ENCODE measurements at regions not wholly inside any gene's neighbourhood (a gene's known extent, or its start where the extent isn't known, plus 50 kb on each side); places are given as distances from the start of the nearest gene placed in this dataset.

- Histone ChIP-seq H3K4me3 (ENCODE audit: low read length, poor library complexity, severe bottlenecking) (no peak overlapping the region), H3K9ac (ENCODE audit: low read depth, low read length, poor library complexity, severe bottlenecking) (no peak overlapping the region), H3K9me2 (replicated peaks; ENCODE audit: low read depth, low read length) (no peaks in the 10 kb centered on the region), H3K4me2 (ENCODE audit: low read depth, low read length, poor library complexity, severe bottlenecking) (no peak overlapping the region), H3K4me1 (ENCODE audit: insufficient read depth, low read length, poor library complexity, severe bottlenecking) (peaks cover 16% of the 10 kb centered on the region), H3K9me3 (ENCODE audit: insufficient read depth, low read depth, low read length) (no peaks in the 10 kb centered on the region), H3K27me3 (ENCODE audit: insufficient read depth, low read length, poor library complexity, severe bottlenecking) (no peaks in the 10 kb centered on the region), H3K36me3 (ENCODE audit: insufficient read depth, low read length) (no peaks in the 10 kb centered on the region), H4K20me1 (ENCODE audit: insufficient read depth, low read length, poor library complexity, severe bottlenecking) (no peaks in the 10 kb centered on the region), H3K79me2 (ENCODE audit: insufficient read depth, low read length) (no peaks in the 10 kb centered on the region), H2AFZ (ENCODE audit: low read length) (no peak overlapping the region), H3F3A (ENCODE audit: low read depth) (no peaks in the 10 kb centered on the region)
- no peak for TF ChIP-seq EZH2phosphoT487 (IDR thresholded peaks at IDR 0.05; ENCODE audit: borderline replicate concordance)
- no peak for TF ChIP-seq CTCF (conservative IDR thresholded peaks at IDR 0.05; ENCODE audit: low read length)
These were observed 336.6 kb upstream of the MEOX2 start for GRCh38 chr7:16023046-16023445.

GRCh38 chr7:16021851-16022250 is 335.4 kb upstream of the MEOX2 start:
- Histone ChIP-seq H3K9ac (ENCODE audit: low read depth, low read length, poor library complexity, severe bottlenecking) (no peak overlapping the region), H2AFZ (ENCODE audit: low read length) (no peak overlapping the region), H3K36me3 (ENCODE audit: insufficient read depth, low read length) (no peaks in the 10 kb centered on the region), H3K4me3 (ENCODE audit: low read length, poor library complexity, severe bottlenecking) (no peak overlapping the region), H3K9me2 (replicated peaks; ENCODE audit: low read depth, low read length) (no peaks in the 10 kb centered on the region), H3K79me2 (ENCODE audit: insufficient read depth, low read length) (no peaks in the 10 kb centered on the region), H3F3A (ENCODE audit: low read depth) (no peaks in the 10 kb centered on the region), H3K9me3 (ENCODE audit: insufficient read depth, low read depth, low read length) (no peaks in the 10 kb centered on the region), H4K20me1 (ENCODE audit: insufficient read depth, low read length, poor library complexity, severe bottlenecking) (no peaks in the 10 kb centered on the region), H3K4me1 (ENCODE audit: insufficient read depth, low read length, poor library complexity, severe bottlenecking) (peaks cover 11% of the 10 kb centered on the region), H3K27me3 (ENCODE audit: insufficient read depth, low read length, poor library complexity, severe bottlenecking) (no peaks in the 10 kb centered on the region), H3K4me2 (ENCODE audit: low read depth, low read length, poor library complexity, severe bottlenecking) (no peak overlapping the region)
- TF ChIP-seq EZH2phosphoT487 (IDR thresholded peaks at IDR 0.05; ENCODE audit: borderline replicate concordance) (no peak), CTCF (conservative IDR thresholded peaks at IDR 0.05; ENCODE audit: low read length) (no peak)

GRCh38 chr7:16015981-16016380 is 329.5 kb upstream of the MEOX2 start:
- Histone ChIP-seq H3K79me2 (ENCODE audit: insufficient read depth, low read length) (no peaks in the 10 kb centered on the region), H3K36me3 (ENCODE audit: insufficient read depth, low read length) (no peaks in the 10 kb centered on the region), H3K27me3 (ENCODE audit: insufficient read depth, low read length, poor library complexity, severe bottlenecking) (no peaks in the 10 kb centered on the region), H3K4me2 (ENCODE audit: low read depth, low read length, poor library complexity, severe bottlenecking) (no peak overlapping the region), H3K4me1 (ENCODE audit: insufficient read depth, low read length, poor library complexity, severe bottlenecking) (no peaks in the 10 kb centered on the region), H3K9ac (ENCODE audit: low read depth, low read length, poor library complexity, severe bottlenecking) (no peak overlapping the region), H4K20me1 (ENCODE audit: insufficient read depth, low read length, poor library complexity, severe bottlenecking) (no peaks in the 10 kb centered on the region), H3K4me3 (ENCODE audit: low read length, poor library complexity, severe bottlenecking) (no peak overlapping the region), H2AFZ (ENCODE audit: low read length) (no peak overlapping the region), H3K9me2 (replicated peaks; ENCODE audit: low read depth, low read length) (no peaks in the 10 kb centered on the region), H3K9me3 (ENCODE audit: insufficient read depth, low read depth, low read length) (no peaks in the 10 kb centered on the region), H3F3A (ENCODE audit: low read depth) (no peaks in the 10 kb centered on the region)
- TF ChIP-seq EZH2phosphoT487 (IDR thresholded peaks at IDR 0.05; ENCODE audit: borderline replicate concordance) = no peak
- TF ChIP-seq CTCF (conservative IDR thresholded peaks at IDR 0.05; ENCODE audit: low read length) = no peak
